Loucy (cell line): ENCODE measurements at regions not wholly inside any gene's neighbourhood (a gene's known extent, or its start where the extent isn't known, plus 50 kb on each side); places are given as distances from the start of the nearest gene placed in this dataset.

Experiments
- CTCF ChIP-seq: fragments of 200-600 bp; sonication (generic); conservative IDR thresholded peaks from 2 replicates; pipeline ENCODE4 v1.5.1; 2014; ENCODE audit warnings: mild to moderate bottlenecking, antibody characterized with exemption, low read length
- EZH2phosphoT487 ChIP-seq: fragments of 200-600 bp; IDR thresholded peaks from 2 replicates; pipeline ENCODE4 v1.6.1; 2018; ENCODE audit warnings: antibody characterized with exemption, mild to moderate bottlenecking, moderate library complexity, borderline replicate concordance

GRCh38 chr3:118435851-118436350 is 598.7 kb downstream of the IGSF11 start:
- no peak for TF ChIP-seq CTCF
- no peak for TF ChIP-seq EZH2phosphoT487
